Brain microvascular endothelial cell (primary cell): ENCODE measurements at regions not wholly inside any gene's neighbourhood (a gene's known extent, or its start where the extent isn't known, plus 50 kb on each side); places are given as distances from the start of the nearest gene placed in this dataset.

Source experiments
- DNase-seq: peaks from one replicate; pipeline ENCODE4 v3.0.0-alpha.2; 2020
- H3K27ac ChIP-seq: fragments of 250-450 bp; sonication (Bioruptor Pico); 2 replicates; pipeline ENCODE4 v1.5.1; 2020; ENCODE audit warnings: mild to moderate bottlenecking, moderate library complexity
- H3K27me3 ChIP-seq: fragments of 250-450 bp; sonication (Bioruptor Pico); replicated peaks from 2 replicates; pipeline ENCODE4 v1.5.1; 2020; ENCODE audit warnings: mild to moderate bottlenecking
- H3K36me3 ChIP-seq: fragments of 250-450 bp; sonication (Bioruptor Pico); replicated peaks from 2 replicates; pipeline ENCODE4 v1.5.1; 2020; ENCODE audit warnings: mild to moderate bottlenecking
- H3K4me3 ChIP-seq: 2 replicates; pipeline ENCODE4 v1.5.1; 2011; ENCODE audit warnings: low read depth, mild to moderate bottlenecking, control low read depth, low read length, moderate library complexity
- in situ Hi-C: cut with HindIII; loops from 2 replicates; pipeline ENCODE4 v1.10.0; 2017; ENCODE audit warnings: low sequenced_read_pairs, low pct_ligation_motif_present
- TF ChIP-seq, protein P1 (sequence below): IDR thresholded peaks from 2 replicates; pipeline ENCODE4 v1.5.1; 2011; ENCODE audit warnings: low read depth, mild to moderate bottlenecking, moderate library complexity, low read length, control low read depth, inconsistent platforms; ENCODE audit errors: missing control alignments

DNA sequence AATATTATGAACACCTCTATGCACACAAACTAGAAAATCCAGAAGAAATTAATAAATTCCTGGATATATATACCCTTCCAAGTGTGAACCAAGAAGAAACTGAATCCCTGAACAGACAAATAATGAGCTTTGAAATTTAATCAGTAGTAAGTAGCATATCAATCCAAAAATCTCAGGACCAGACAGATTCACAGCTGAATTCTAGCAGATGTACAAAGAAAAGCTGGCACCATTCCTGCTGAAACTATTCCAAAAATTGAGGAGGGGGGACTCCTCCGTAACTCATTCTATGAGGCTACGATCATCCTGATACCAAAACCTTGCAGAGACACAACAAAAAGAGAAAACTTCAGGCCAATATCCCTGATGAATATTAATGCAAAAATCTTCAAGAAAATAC, 67.0 kb upstream of the PDE7B start:
- no peak for DNase-seq
- no peaks in the 10 kb centered on the region for H3K27me3 ChIP-seq
- no peaks in the 10 kb centered on the region for H3K36me3 ChIP-seq
- H3K4me3 ChIP-seq: no peak overlapping the region
- in situ Hi-C loops: no loop called here
- no peak overlapping the region for H3K27ac ChIP-seq
- TF ChIP-seq, protein P1, sequence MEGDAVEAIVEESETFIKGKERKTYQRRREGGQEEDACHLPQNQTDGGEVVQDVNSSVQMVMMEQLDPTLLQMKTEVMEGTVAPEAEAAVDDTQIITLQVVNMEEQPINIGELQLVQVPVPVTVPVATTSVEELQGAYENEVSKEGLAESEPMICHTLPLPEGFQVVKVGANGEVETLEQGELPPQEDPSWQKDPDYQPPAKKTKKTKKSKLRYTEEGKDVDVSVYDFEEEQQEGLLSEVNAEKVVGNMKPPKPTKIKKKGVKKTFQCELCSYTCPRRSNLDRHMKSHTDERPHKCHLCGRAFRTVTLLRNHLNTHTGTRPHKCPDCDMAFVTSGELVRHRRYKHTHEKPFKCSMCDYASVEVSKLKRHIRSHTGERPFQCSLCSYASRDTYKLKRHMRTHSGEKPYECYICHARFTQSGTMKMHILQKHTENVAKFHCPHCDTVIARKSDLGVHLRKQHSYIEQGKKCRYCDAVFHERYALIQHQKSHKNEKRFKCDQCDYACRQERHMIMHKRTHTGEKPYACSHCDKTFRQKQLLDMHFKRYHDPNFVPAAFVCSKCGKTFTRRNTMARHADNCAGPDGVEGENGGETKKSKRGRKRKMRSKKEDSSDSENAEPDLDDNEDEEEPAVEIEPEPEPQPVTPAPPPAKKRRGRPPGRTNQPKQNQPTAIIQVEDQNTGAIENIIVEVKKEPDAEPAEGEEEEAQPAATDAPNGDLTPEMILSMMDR: no peak

DNA sequence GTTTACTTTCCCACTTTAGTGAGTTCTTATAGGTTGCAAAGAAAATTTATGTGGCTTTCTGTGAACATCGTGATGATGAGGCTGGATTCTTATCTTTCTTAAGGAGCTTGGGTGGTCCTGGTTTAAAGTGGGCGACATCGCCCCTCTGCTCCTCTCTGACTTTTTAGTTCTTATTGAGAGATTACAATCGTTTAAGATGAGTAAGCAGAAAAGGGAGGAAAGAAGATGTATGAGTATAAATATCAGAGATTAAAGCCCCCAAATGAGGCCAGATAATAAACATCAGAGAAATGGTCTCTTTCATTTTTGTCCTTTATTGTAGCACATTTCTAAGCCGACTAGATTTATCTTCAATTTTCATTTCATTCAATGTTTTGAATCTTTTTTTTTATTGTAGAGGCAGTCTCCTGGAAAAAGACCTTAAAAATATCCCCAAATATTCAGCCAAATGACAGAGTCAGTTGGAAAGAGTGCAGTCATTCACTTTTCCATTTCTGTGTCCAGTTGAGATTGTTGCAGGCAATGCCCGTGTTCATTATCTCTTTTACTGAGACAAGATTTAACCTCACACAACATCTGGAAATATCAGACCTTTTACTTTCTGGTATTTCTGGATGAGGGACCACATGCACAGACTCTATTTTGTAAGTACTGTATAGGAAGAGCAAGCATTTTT, 62.0 kb upstream of the PDE7B start:
- DNase-seq: no peak
- H3K27ac ChIP-seq: no peak overlapping the region
- H3K4me3 ChIP-seq: no peak overlapping the region
- H3K36me3 ChIP-seq: no peaks in the 10 kb centered on the region
- in situ Hi-C loops: no loop called here
- TF ChIP-seq, protein P1: no peak
- no peaks in the 10 kb centered on the region for H3K27me3 ChIP-seq

DNA sequence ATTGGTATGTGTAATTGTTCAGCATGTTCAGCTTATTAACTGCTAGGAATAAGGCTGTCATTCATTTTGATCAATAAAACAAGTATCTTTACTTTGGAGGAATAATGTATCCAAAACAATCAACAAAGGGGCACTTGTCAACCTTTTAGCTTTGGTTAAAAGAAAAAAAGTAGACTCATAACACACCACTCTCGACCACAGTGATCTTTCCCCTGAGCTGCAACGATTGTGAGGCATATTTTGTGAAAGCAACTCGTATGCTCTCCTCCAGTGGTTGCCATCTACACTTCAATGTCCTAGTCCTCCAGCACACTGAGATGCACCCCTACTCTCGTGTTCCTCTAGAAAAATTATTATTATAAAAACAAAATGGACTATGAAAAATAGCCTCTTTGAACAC, 60.1 kb upstream of the PDE7B start:
- no peaks in the 10 kb centered on the region for H3K27me3 ChIP-seq
- no peaks in the 10 kb centered on the region for H3K36me3 ChIP-seq
- DNase-seq: no peak
- in situ Hi-C loops: no loop called here
- TF ChIP-seq, protein P1: no peak
- no peak overlapping the region for H3K4me3 ChIP-seq
- H3K27ac ChIP-seq: no peak overlapping the region

DNA sequence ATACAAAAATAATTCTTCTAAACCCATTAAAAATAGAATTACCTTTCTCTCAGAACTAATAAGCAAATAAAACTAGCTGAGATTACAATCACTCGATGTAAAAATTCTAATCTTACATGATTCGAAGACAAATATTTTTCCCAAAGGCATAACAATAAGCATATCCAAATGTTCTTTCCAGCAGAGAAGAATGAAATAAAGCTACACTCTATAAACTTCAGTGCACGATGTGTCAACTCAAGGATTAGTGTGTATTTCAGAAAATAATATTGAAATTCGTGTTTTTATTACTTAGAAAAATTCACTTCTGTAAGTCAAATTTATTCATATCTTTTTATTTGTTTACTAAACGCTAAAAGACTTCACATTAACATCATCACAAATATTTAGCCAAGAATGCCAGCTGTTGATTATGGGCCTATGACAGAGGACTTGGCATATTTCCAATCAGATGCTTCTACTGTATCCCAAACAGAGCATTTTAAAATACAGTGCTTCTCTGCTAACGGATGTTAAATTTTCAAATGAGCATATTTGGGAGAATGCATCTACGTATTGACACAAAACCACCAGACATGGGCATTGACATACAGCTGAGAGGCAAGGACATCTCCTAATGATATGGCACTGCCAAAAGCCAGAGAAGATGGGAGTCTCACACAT, 54.7 kb upstream of the PDE7B start:
- Histone ChIP-seq H3K36me3 (no peaks in the 10 kb centered on the region), H3K27ac (no peak overlapping the region), H3K27me3 (no peaks in the 10 kb centered on the region), H3K4me3 (no peak overlapping the region)
- in situ Hi-C loops: no loop called here
- TF ChIP-seq, protein P1: no peak
- no peak for DNase-seq

DNA sequence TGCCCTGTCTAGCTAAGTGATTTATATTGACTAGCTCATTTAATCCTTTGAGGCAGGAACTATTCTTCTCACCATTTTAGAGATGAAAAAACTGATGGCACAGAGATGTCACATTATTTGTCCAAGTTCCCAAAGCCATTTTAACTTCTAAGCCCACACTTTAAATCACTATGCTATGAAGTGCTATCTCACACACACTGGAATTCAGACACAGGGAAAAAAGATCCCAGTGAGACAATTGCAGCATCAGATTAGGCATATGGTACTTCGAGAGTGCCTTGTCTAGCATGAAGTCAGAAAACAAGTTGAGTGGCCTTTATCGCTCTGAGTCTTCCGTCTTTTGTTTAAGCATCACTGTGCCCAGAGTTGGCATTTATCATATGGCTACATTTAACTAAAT, 54.1 kb upstream of the PDE7B start:
- H3K27ac ChIP-seq: no peak overlapping the region
- no peaks in the 10 kb centered on the region for H3K27me3 ChIP-seq
- in situ Hi-C loops: no loop called here
- no peak for DNase-seq
- TF ChIP-seq, protein P1: no peak
- no peak overlapping the region for H3K4me3 ChIP-seq
- H3K36me3 ChIP-seq: no peaks in the 10 kb centered on the region
